GM19351 (cell line): ENCODE measurements at regions not wholly inside any gene's neighbourhood (a gene's known extent, or its start where the extent isn't known, plus 50 kb on each side); places are given as distances from the start of the nearest gene placed in this dataset.
"Not testable (repeated sequence)": the region's sequence is repeated elsewhere in the genome, so short reads cannot be mapped to it uniquely, and the experiment has no call there.

Experiments
- ATAC-seq: cut with Tn5 transposase; IDR thresholded peaks from one replicate; pipeline ENCODE4 v1.9.1; 2021; ENCODE audit warnings: mild to moderate bottlenecking, moderate library complexity; ENCODE audit not compliant: unreplicated experiment

- not testable (repeated sequence) for ATAC-seq
These were observed 77.5 kb downstream of the SNX5 start for GRCh38 chr20:17891131-17891530.

GRCh38 chr20:17890330-17890729 lies 78.3 kb downstream of the SNX5 start:
- ATAC-seq, result no peak

GRCh38 chr20:17889226-17889625 lies 79.4 kb downstream of the SNX5 start:
- ATAC-seq, result no peak

- no peak for ATAC-seq
These were observed 80.5 kb downstream of the SNX5 start for GRCh38 chr20:17888044-17888443.

- ATAC-seq, result no peak
These were observed 81.1 kb downstream of the SNX5 start for GRCh38 chr20:17887331-17888030.

- ATAC-seq, result no peak
These were observed 83.0 kb downstream of the SNX5 start for GRCh38 chr20:17885544-17885943.

- ATAC-seq, result no peak
These were observed 83.5 kb downstream of the SNX5 start for GRCh38 chr20:17885076-17885475.

GRCh38 chr20:17884307-17885003 lies 84.1 kb downstream of the SNX5 start:
- ATAC-seq, result no peak

GRCh38 chr20:17883592-17884306 lies 84.8 kb downstream of the SNX5 start:
- no peak for ATAC-seq

- no peak for ATAC-seq
These were observed 85.6 kb downstream of the SNX5 start for GRCh38 chr20:17882834-17883591.

GRCh38 chr20:17882065-17882833 lies 86.3 kb downstream of the SNX5 start:
- no peak for ATAC-seq

GRCh38 chr20:17881741-17882064 lies 86.9 kb downstream of the SNX5 start:
- no peak for ATAC-seq

- ATAC-seq, result peak; percentile 55
These were observed 89.5 kb downstream of the SNX5 start for GRCh38 chr20:17878912-17879602.

- ATAC-seq, result no peak
These were observed 90.3 kb downstream of the SNX5 start for GRCh38 chr20:17878069-17878911.

GRCh38 chr20:17875981-17876385 lies 92.6 kb downstream of the SNX5 start:
- ATAC-seq, result no peak

- ATAC-seq, result no peak
These were observed 93.3 kb downstream of the SNX5 start for GRCh38 chr20:17875106-17875980.

GRCh38 chr20:17874271-17875105 lies 94.1 kb downstream of the SNX5 start:
- no peak for ATAC-seq
